ENCODE measurements at regions not wholly inside any gene's neighbourhood (a gene's known extent, or its start where the extent isn't known, plus 50 kb on each side); places are given as distances from the start of the nearest gene placed in this dataset.

DNA sequence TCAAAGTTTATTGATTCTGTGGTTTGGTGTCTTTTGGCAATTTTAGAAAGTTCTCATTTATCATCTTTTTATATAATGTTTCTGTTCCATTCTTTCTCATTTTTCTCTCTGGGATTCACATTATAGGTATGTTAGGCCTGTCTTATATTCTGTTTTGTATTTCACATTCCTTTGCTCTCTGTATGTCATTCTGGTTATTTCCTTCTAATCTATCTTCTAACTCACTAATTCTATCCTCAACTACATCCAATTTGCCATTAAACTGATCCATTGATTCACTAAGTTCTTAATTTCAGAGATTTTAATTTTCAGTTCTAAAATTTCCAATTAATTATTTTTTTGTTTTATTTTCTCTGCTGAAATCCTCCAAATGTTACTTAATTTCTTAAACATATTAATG lies 234.8 kb downstream of the FOXD2 start:
- DNase-seq: no peak
- no peak overlapping the region for H3K4me3 ChIP-seq (ENCODE audit: insufficient read depth, low read depth, low read length, poor library complexity, severe bottlenecking)
- H3K27ac ChIP-seq (ENCODE audit: insufficient read depth, low read length, poor library complexity, severe bottlenecking): no peak overlapping the region
- no peaks in the 10 kb centered on the region for H3K27me3 ChIP-seq (replicated peaks; ENCODE audit: control insufficient read depth, insufficient read depth, low read length, poor library complexity, severe bottlenecking)
- H3K4me1 ChIP-seq (ENCODE audit: control insufficient read depth, insufficient read depth, low read length, poor library complexity, severe bottlenecking): no peaks in the 10 kb centered on the region
- H3K9me3 ChIP-seq (ENCODE audit: control insufficient read depth, low read length): no peaks in the 10 kb centered on the region
- no peaks in the 10 kb centered on the region for H3K36me3 ChIP-seq (ENCODE audit: control insufficient read depth, insufficient read depth, low read length)

DNA sequence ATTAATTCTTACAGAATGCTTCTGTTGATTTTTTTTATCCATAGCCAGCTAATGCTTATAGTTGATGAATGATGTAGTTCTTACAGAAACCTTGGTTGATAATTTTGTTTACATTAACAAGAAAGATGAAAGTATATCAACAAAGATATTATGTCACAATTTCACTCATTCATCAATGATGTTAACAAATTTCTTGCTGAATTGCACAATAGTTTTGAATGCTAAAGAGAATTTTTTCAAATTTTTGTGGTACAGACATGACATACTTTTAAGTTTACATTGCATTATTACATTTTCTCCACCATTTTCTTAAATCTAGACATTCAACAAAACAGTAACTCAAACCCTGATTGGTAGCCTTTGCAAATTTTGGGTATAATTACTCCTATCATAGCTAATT lies 236.3 kb downstream of the FOXD2 start:
- Histone ChIP-seq H3K4me3 (ENCODE audit: insufficient read depth, low read depth, low read length, poor library complexity, severe bottlenecking) (no peak overlapping the region), H3K36me3 (ENCODE audit: control insufficient read depth, insufficient read depth, low read length) (no peaks in the 10 kb centered on the region), H3K9me3 (ENCODE audit: control insufficient read depth, low read length) (no peaks in the 10 kb centered on the region), H3K27me3 (replicated peaks; ENCODE audit: control insufficient read depth, insufficient read depth, low read length, poor library complexity, severe bottlenecking) (no peaks in the 10 kb centered on the region), H3K4me1 (ENCODE audit: control insufficient read depth, insufficient read depth, low read length, poor library complexity, severe bottlenecking) (no peaks in the 10 kb centered on the region), H3K27ac (ENCODE audit: insufficient read depth, low read length, poor library complexity, severe bottlenecking) (no peak overlapping the region)
- DNase-seq: no peak

GRCh38 chr1:47675047-47675675 lies 237.3 kb downstream of the FOXD2 start:
- H3K4me3 ChIP-seq (ENCODE audit: insufficient read depth, low read depth, low read length, poor library complexity, severe bottlenecking): no peak overlapping the region

GRCh38 chr1:47675721-47676120 lies 237.9 kb downstream of the FOXD2 start:
- no peaks in the 10 kb centered on the region for H3K27me3 ChIP-seq (replicated peaks; ENCODE audit: control insufficient read depth, insufficient read depth, low read length, poor library complexity, severe bottlenecking)
- H3K27ac ChIP-seq (ENCODE audit: insufficient read depth, low read length, poor library complexity, severe bottlenecking): no peak overlapping the region
- DNase-seq: no peak
- H3K4me1 ChIP-seq (ENCODE audit: control insufficient read depth, insufficient read depth, low read length, poor library complexity, severe bottlenecking): no peaks in the 10 kb centered on the region
- no peaks in the 10 kb centered on the region for H3K9me3 ChIP-seq (ENCODE audit: control insufficient read depth, low read length)
- no peaks in the 10 kb centered on the region for H3K36me3 ChIP-seq (ENCODE audit: control insufficient read depth, insufficient read depth, low read length)
- no peak overlapping the region for H3K4me3 ChIP-seq (ENCODE audit: insufficient read depth, low read depth, low read length, poor library complexity, severe bottlenecking)

More at GRCh38 chr1:47675047-47675675, 237.3 kb downstream of the FOXD2 start:
- Histone ChIP-seq H3K27me3 (replicated peaks; ENCODE audit: control insufficient read depth, insufficient read depth, low read length, poor library complexity, severe bottlenecking) (no peaks in the 10 kb centered on the region), H3K27ac (ENCODE audit: insufficient read depth, low read length, poor library complexity, severe bottlenecking) (no peak overlapping the region), H3K36me3 (ENCODE audit: control insufficient read depth, insufficient read depth, low read length) (no peaks in the 10 kb centered on the region), H3K4me1 (ENCODE audit: control insufficient read depth, insufficient read depth, low read length, poor library complexity, severe bottlenecking) (no peaks in the 10 kb centered on the region), H3K9me3 (ENCODE audit: control insufficient read depth, low read length) (no peaks in the 10 kb centered on the region)
- no peak for DNase-seq

- Histone ChIP-seq H3K27ac (ENCODE audit: insufficient read depth, low read length, poor library complexity, severe bottlenecking) (no peak overlapping the region), H3K36me3 (ENCODE audit: control insufficient read depth, insufficient read depth, low read length) (no peaks in the 10 kb centered on the region), H3K4me1 (ENCODE audit: control insufficient read depth, insufficient read depth, low read length, poor library complexity, severe bottlenecking) (no peaks in the 10 kb centered on the region), H3K27me3 (replicated peaks; ENCODE audit: control insufficient read depth, insufficient read depth, low read length, poor library complexity, severe bottlenecking) (no peaks in the 10 kb centered on the region), H3K4me3 (ENCODE audit: insufficient read depth, low read depth, low read length, poor library complexity, severe bottlenecking) (no peak overlapping the region), H3K9me3 (ENCODE audit: control insufficient read depth, low read length) (no peaks in the 10 kb centered on the region)
- DNase-seq: no peak
Measured at GRCh38 chr1:47676311-47677054, 238.6 kb downstream of the FOXD2 start.

GRCh38 chr1:47677241-47677940 lies 239.5 kb downstream of the FOXD2 start:
- Histone ChIP-seq H3K36me3 (ENCODE audit: control insufficient read depth, insufficient read depth, low read length) (no peaks in the 10 kb centered on the region), H3K27me3 (replicated peaks; ENCODE audit: control insufficient read depth, insufficient read depth, low read length, poor library complexity, severe bottlenecking) (no peaks in the 10 kb centered on the region), H3K9me3 (ENCODE audit: control insufficient read depth, low read length) (no peaks in the 10 kb centered on the region), H3K27ac (ENCODE audit: insufficient read depth, low read length, poor library complexity, severe bottlenecking) (no peak overlapping the region), H3K4me1 (ENCODE audit: control insufficient read depth, insufficient read depth, low read length, poor library complexity, severe bottlenecking) (no peaks in the 10 kb centered on the region), H3K4me3 (ENCODE audit: insufficient read depth, low read depth, low read length, poor library complexity, severe bottlenecking) (no peak overlapping the region)
- DNase-seq: no peak

- no peak overlapping the region for H3K4me3 ChIP-seq (ENCODE audit: insufficient read depth, low read depth, low read length, poor library complexity, severe bottlenecking)
Measured at GRCh38 chr1:47678464-47678980, 240.7 kb downstream of the FOXD2 start.

DNA sequence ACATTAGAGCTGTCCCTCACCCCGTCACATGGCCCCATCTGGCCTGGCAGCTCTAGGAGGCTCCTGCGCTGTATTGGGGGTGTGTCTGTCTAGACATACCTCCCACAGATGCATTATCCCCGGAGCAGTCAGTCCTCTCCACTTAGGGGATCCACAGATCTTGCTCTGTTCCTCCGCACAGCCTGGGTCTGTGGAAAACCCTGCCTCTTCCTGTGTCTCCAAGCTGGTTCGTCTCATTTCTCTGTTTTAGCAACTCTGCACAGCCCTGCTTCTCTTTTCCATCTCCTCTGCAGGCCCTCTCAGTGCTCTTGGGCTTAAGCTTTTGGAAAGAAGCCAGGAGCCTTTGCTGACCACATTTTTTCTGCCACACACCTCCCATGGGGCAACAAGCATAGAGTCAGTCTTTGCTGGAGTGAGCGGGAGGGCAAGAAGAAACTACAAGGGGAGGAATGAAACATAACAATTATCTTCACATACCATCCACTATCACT lies 241.5 kb downstream of the FOXD2 start:
- no peaks in the 10 kb centered on the region for H3K36me3 ChIP-seq (ENCODE audit: control insufficient read depth, insufficient read depth, low read length)
- no peaks in the 10 kb centered on the region for H3K27me3 ChIP-seq (replicated peaks; ENCODE audit: control insufficient read depth, insufficient read depth, low read length, poor library complexity, severe bottlenecking)
- H3K27ac ChIP-seq (ENCODE audit: insufficient read depth, low read length, poor library complexity, severe bottlenecking): no peak overlapping the region
- no peak overlapping the region for H3K4me3 ChIP-seq (ENCODE audit: insufficient read depth, low read depth, low read length, poor library complexity, severe bottlenecking)
- H3K9me3 ChIP-seq (ENCODE audit: control insufficient read depth, low read length): no peaks in the 10 kb centered on the region
- no peak for DNase-seq
- no peaks in the 10 kb centered on the region for H3K4me1 ChIP-seq (ENCODE audit: control insufficient read depth, insufficient read depth, low read length, poor library complexity, severe bottlenecking)

More at GRCh38 chr1:47678464-47678980, 240.7 kb downstream of the FOXD2 start:
- Histone ChIP-seq H3K4me1 (ENCODE audit: control insufficient read depth, insufficient read depth, low read length, poor library complexity, severe bottlenecking) (no peaks in the 10 kb centered on the region), H3K9me3 (ENCODE audit: control insufficient read depth, low read length) (no peaks in the 10 kb centered on the region), H3K36me3 (ENCODE audit: control insufficient read depth, insufficient read depth, low read length) (no peaks in the 10 kb centered on the region), H3K27ac (ENCODE audit: insufficient read depth, low read length, poor library complexity, severe bottlenecking) (no peak overlapping the region), H3K27me3 (replicated peaks; ENCODE audit: control insufficient read depth, insufficient read depth, low read length, poor library complexity, severe bottlenecking) (no peaks in the 10 kb centered on the region)
- DNase-seq: no peak

DNA sequence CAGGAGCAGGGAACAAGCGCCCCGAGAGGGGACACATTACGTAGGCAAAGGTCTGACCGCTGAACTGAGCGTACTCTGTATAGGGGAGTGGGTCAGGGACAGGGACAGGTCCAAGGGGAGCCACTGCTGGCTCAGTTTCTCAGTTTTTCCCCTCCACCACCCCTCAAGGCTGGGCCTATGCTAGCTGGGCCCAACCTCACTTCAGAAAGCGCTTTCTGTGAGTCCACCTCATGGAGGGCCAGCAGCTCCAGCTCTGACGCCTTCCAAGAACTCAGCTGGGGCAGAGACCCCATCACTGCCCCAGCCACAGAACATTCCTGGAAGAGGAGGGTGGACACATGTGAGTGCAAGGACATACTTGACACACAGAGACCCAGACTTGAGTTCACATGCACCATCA lies 242.0 kb downstream of the FOXD2 start:
- Histone ChIP-seq H3K36me3 (ENCODE audit: control insufficient read depth, insufficient read depth, low read length) (no peaks in the 10 kb centered on the region), H3K4me1 (ENCODE audit: control insufficient read depth, insufficient read depth, low read length, poor library complexity, severe bottlenecking) (no peaks in the 10 kb centered on the region), H3K27ac (ENCODE audit: insufficient read depth, low read length, poor library complexity, severe bottlenecking) (no peak overlapping the region), H3K27me3 (replicated peaks; ENCODE audit: control insufficient read depth, insufficient read depth, low read length, poor library complexity, severe bottlenecking) (no peaks in the 10 kb centered on the region), H3K9me3 (ENCODE audit: control insufficient read depth, low read length) (no peaks in the 10 kb centered on the region), H3K4me3 (ENCODE audit: insufficient read depth, low read depth, low read length, poor library complexity, severe bottlenecking) (no peak overlapping the region)
- no peak for DNase-seq

Measured in effector memory CD4-positive, alpha-beta T cell (primary cell).